ENCODE measurements at regions not wholly inside any gene's neighbourhood (a gene's known extent, or its start where the extent isn't known, plus 50 kb on each side); places are given as distances from the start of the nearest gene placed in this dataset.
A peak's percentile ranks its signal among the peaks of the same experiment; 100 is the strongest.

GRCh38 chr2:121074293-121074932 lies 210.6 kb downstream of the TFCP2L1 start:
- ChIA-PET POLR2A (ENCODE audit: unreplicated experiment) (interaction anchor here (0.6 to 1.3 kb wide), 7 partner anchors 101 to 376 kb away, joined by 3 to 7 read pairs (median 4); no protein-coding TSS in a partner anchor), CTCF (interaction anchor here (0.5 to 1.0 kb wide), 5 partner anchors 17 to 991 kb away, joined by 3 to 5 read pairs (median 4); no protein-coding TSS in a partner anchor)
- H3K4me2 ChIP-seq (ENCODE audit: low read length), result 0 out of 2 replicates have a peak overlapping the region, but pooled peaks have one; percentile 10
- H3K4me1 ChIP-seq (ENCODE audit: insufficient read depth, low read length), result peaks cover 22% of the 10 kb centered on the region
- no peak overlapping the region for H3K4me3 ChIP-seq (ENCODE audit: low read length)
- BruUV-seq (replicated peaks), result no TSS peak
- H3K9me3 ChIP-seq (ENCODE audit: low read length), result no peaks in the 10 kb centered on the region
- H3K9me2 ChIP-seq (replicated peaks; ENCODE audit: low read length), result no peaks in the 10 kb centered on the region
- H3K79me2 ChIP-seq (ENCODE audit: low read length), result no peaks in the 10 kb centered on the region
- no peak overlapping the region for H3K27ac ChIP-seq (ENCODE audit: low read length)
- H3F3A ChIP-seq (ENCODE audit: low read length, unreplicated experiment), result no peaks in the 10 kb centered on the region
- intact Hi-C loops (cut with micrococcal nuclease), result no loop called here
- no peak overlapping the region for H3K9ac ChIP-seq (ENCODE audit: low read length)
- TF ChIP-seq CTCF (conservative IDR thresholded peaks at IDR 0.05; ENCODE audit: low read depth, low read length) (no peak), EZH2 (IDR thresholded peaks at IDR 0.05; ENCODE audit: low read length, unreplicated experiment) (no peak), EZH2phosphoT487 (IDR thresholded peaks at IDR 0.05; ENCODE audit: borderline replicate concordance, low read length) (no peak)
- H2AFZ ChIP-seq (ENCODE audit: low read length), result no peak overlapping the region
- no peaks in the 10 kb centered on the region for H4K20me1 ChIP-seq (ENCODE audit: low read length)
- H3K27me3 ChIP-seq (ENCODE audit: low read length), result no peaks in the 10 kb centered on the region
- ATAC-seq (no peak), DNase-seq (no peak)
- H3K36me3 ChIP-seq (ENCODE audit: low read depth, low read length), result no peaks in the 10 kb centered on the region; the same call in 1 of the 2 replicates

GRCh38 chr2:121075006-121075551 lies 209.9 kb downstream of the TFCP2L1 start:
- H3K36me3 ChIP-seq (ENCODE audit: low read depth, low read length), result no peaks in the 10 kb centered on the region; the same call in 1 of the 2 replicates
- peak; percentile 70 for ATAC-seq
- peak overlapping the region; percentile 87 for H3K4me2 ChIP-seq (ENCODE audit: low read length)
- CTCF ChIA-PET, result interaction anchor here (0.5 to 1.0 kb wide), 4 partner anchors 17 to 992 kb away, joined by 3 to 5 read pairs (median 4); no protein-coding TSS in a partner anchor
- no peaks in the 10 kb centered on the region for H4K20me1 ChIP-seq (ENCODE audit: low read length)
- POLR2A ChIA-PET (ENCODE audit: unreplicated experiment), result interaction anchor here (0.6 to 1.3 kb wide), 13 partner anchors 10 to 727 kb away, joined by 3 to 28 read pairs (median 4); no protein-coding TSS in a partner anchor
- intact Hi-C loops (cut with micrococcal nuclease), result loop anchor here (1.0 to 5.0 kb wide), 3 partner anchors 138 to 733 kb away; no protein-coding TSS in a partner anchor
- no peaks in the 10 kb centered on the region for H3K79me2 ChIP-seq (ENCODE audit: low read length)
- TSS peak; percentile 100 for BruUV-seq (replicated peaks)
- H3K4me3 ChIP-seq (ENCODE audit: low read length), result peak overlapping the region; percentile 56
- H2AFZ ChIP-seq (ENCODE audit: low read length), result peak overlapping the region; percentile 68
- DNase-seq, result peak; percentile 95
- peak overlapping the region; percentile 35; the same call in 1 of the 2 replicates for H3K9ac ChIP-seq (ENCODE audit: low read length)
- H3K27ac ChIP-seq (ENCODE audit: low read length), result no peak overlapping the region
- peaks cover 22% of the 10 kb centered on the region for H3K4me1 ChIP-seq (ENCODE audit: insufficient read depth, low read length)
- H3K9me2 ChIP-seq (replicated peaks; ENCODE audit: low read length), result no peaks in the 10 kb centered on the region
- no peaks in the 10 kb centered on the region for H3F3A ChIP-seq (ENCODE audit: low read length, unreplicated experiment)
- H3K9me3 ChIP-seq (ENCODE audit: low read length), result no peaks in the 10 kb centered on the region
- no peaks in the 10 kb centered on the region for H3K27me3 ChIP-seq (ENCODE audit: low read length)
- no peak for TF ChIP-seq CTCF (conservative IDR thresholded peaks at IDR 0.05; ENCODE audit: low read depth, low read length)
- no peak for TF ChIP-seq EZH2phosphoT487 (IDR thresholded peaks at IDR 0.05; ENCODE audit: borderline replicate concordance, low read length)
- no peak for TF ChIP-seq EZH2 (IDR thresholded peaks at IDR 0.05; ENCODE audit: low read length, unreplicated experiment)

All from PC-3 (cell line).